H9 (cell line): ENCODE measurements at regions not wholly inside any gene's neighbourhood (a gene's known extent, or its start where the extent isn't known, plus 50 kb on each side); places are given as distances from the start of the nearest gene placed in this dataset.

Experiments used
- DNase-seq: peaks from one replicate; pipeline ENCODE4 v3.0.0-alpha.2; 2017
- H2AFZ ChIP-seq: one replicate; pipeline ENCODE4 v1.6.1; 2013; ENCODE audit warnings: mild to moderate bottlenecking, low read length, control low read depth, moderate library complexity
- H2AK5ac ChIP-seq: 2 replicates; pipeline ENCODE4 v1.6.1; 2013; ENCODE audit warnings: low read length, control low read depth, mixed read lengths; ENCODE audit not compliant: insufficient read length
- H2BK120ac ChIP-seq: one replicate; pipeline ENCODE4 v1.6.1; 2013; ENCODE audit warnings: low read depth, mild to moderate bottlenecking, low read length, control low read depth, inconsistent platforms; ENCODE audit not compliant: poor library complexity, severe bottlenecking
- H2BK12ac ChIP-seq: 2 replicates; pipeline ENCODE4 v1.6.1; 2013; ENCODE audit warnings: low read length, control low read depth, mixed read lengths, low read depth; ENCODE audit not compliant: insufficient read length
- H2BK15ac ChIP-seq: 2 replicates; pipeline ENCODE4 v1.6.1; 2013; ENCODE audit warnings: low read depth, low read length, control low read depth
- H2BK20ac ChIP-seq: one replicate; pipeline ENCODE4 v1.6.1; 2013; ENCODE audit warnings: low read depth, mild to moderate bottlenecking, low read length, control low read depth, inconsistent platforms; ENCODE audit not compliant: poor library complexity, severe bottlenecking
- H2BK5ac ChIP-seq: 2 replicates; pipeline ENCODE4 v1.6.1; 2013; ENCODE audit warnings: low read length, control low read depth, mixed read lengths; ENCODE audit not compliant: insufficient read length
- H3K14ac ChIP-seq: 2 replicates; pipeline ENCODE4 v1.6.1; 2013; ENCODE audit warnings: low read length, control low read depth; ENCODE audit not compliant: insufficient read depth
- H3K18ac ChIP-seq: 2 replicates; pipeline ENCODE4 v1.6.1; 2013; ENCODE audit warnings: low read depth, mild to moderate bottlenecking, mixed read lengths, low read length, control low read depth; ENCODE audit not compliant: insufficient read length
- H3K23ac ChIP-seq: 2 replicates; pipeline ENCODE4 v1.6.1; 2013; ENCODE audit warnings: low read length, control low read depth, mixed read lengths, low read depth; ENCODE audit not compliant: insufficient read length
- H3K23me2 ChIP-seq: 2 replicates; pipeline ENCODE4 v1.6.1; 2013; ENCODE audit warnings: low read depth, mild to moderate bottlenecking, mixed read lengths, low read length, control low read depth; ENCODE audit not compliant: insufficient read length, poor library complexity, severe bottlenecking
- H3K27ac ChIP-seq: 2 replicates; pipeline ENCODE4 v1.5.1; 2013; ENCODE audit warnings: low read length, control low read depth, mixed read lengths, low read depth; ENCODE audit not compliant: insufficient read length
- H3K27me3 ChIP-seq: 2 replicates; pipeline ENCODE4 v1.6.1; 2013; ENCODE audit warnings: low read length, control low read depth, inconsistent platforms; ENCODE audit not compliant: insufficient read depth
- H3K4ac ChIP-seq: 2 replicates; pipeline ENCODE4 v1.6.1; 2013; ENCODE audit warnings: low read depth, mild to moderate bottlenecking, control low read depth, inconsistent platforms, low read length, moderate library complexity
- H3K4me1 ChIP-seq: 2 replicates; pipeline ENCODE4 v1.6.1; 2013; ENCODE audit warnings: low read length, control low read depth, inconsistent platforms; ENCODE audit not compliant: insufficient read depth
- H3K4me2 ChIP-seq: 2 replicates; pipeline ENCODE4 v1.6.1; 2013; ENCODE audit warnings: low read length, control low read depth, mixed read lengths; ENCODE audit not compliant: insufficient read length, insufficient read depth
- H3K56ac ChIP-seq: 2 replicates; pipeline ENCODE4 v1.6.1; 2013; ENCODE audit warnings: low read depth, mild to moderate bottlenecking, mixed read lengths, low read length, control low read depth; ENCODE audit not compliant: insufficient read length
- H3K79me1 ChIP-seq: 2 replicates; pipeline ENCODE4 v1.6.1; 2013; ENCODE audit warnings: low read depth, mild to moderate bottlenecking, moderate library complexity, low read length, control low read depth, inconsistent platforms; ENCODE audit not compliant: insufficient read depth, poor library complexity, severe bottlenecking
- H3K79me2 ChIP-seq: 2 replicates; pipeline ENCODE4 v1.6.1; 2013; ENCODE audit warnings: low read length, control low read depth, inconsistent platforms; ENCODE audit not compliant: insufficient read depth
- H3K9ac ChIP-seq: 2 replicates; pipeline ENCODE4 v1.6.1; 2013; ENCODE audit warnings: low read length, control low read depth, mixed read lengths; ENCODE audit not compliant: insufficient read length; ENCODE audit errors: extremely low read depth
- H3K9me3 ChIP-seq: one replicate; pipeline ENCODE4 v1.6.1; 2013; ENCODE audit warnings: low read depth, low read length, inconsistent platforms; ENCODE audit not compliant: control insufficient read depth
- H3T11ph ChIP-seq: one replicate; pipeline ENCODE4 v1.6.1; 2013; ENCODE audit warnings: mild to moderate bottlenecking, low read length, control low read depth, inconsistent platforms
- H4K20me1 ChIP-seq: one replicate; pipeline ENCODE4 v1.6.1; 2013; ENCODE audit not compliant: control insufficient read depth, insufficient read length, insufficient read depth
- H4K5ac ChIP-seq: 2 replicates; pipeline ENCODE4 v1.6.1; 2013; ENCODE audit warnings: low read depth, mild to moderate bottlenecking, mixed read lengths, low read length, control low read depth; ENCODE audit not compliant: insufficient read length
- H4K8ac ChIP-seq: replicated peaks from 2 replicates; pipeline ENCODE4 v1.6.1; 2013; ENCODE audit warnings: low read length, control low read depth, mixed read lengths, low read depth; ENCODE audit not compliant: insufficient read length
- H4K91ac ChIP-seq: 2 replicates; pipeline ENCODE4 v1.6.1; 2013; ENCODE audit warnings: low read depth, mild to moderate bottlenecking, moderate library complexity, mixed read lengths, low read length, control low read depth; ENCODE audit not compliant: insufficient read length
- H3K27ac Mint-ChIP-seq, 3 experiments: 2 replicates in 2 of 3; 3 replicates in 1 of 3; pipeline ENCODE4 v1.8.0; 2020 to 2021; ENCODE audit warnings: mixed read lengths in 3 of 3, mild to moderate bottlenecking in 1 of 3, moderate library complexity in 1 of 3
- H3K27me3 Mint-ChIP-seq: 2 replicates; pipeline ENCODE4 v1.8.0; 2021; ENCODE audit warnings: low read depth, mild to moderate bottlenecking, moderate library complexity, mixed read lengths
- H3K36me3 Mint-ChIP-seq, 3 experiments: 2 replicates in 2 of 3; 3 replicates in 1 of 3; pipeline ENCODE4 v1.8.0; 2020 to 2021; ENCODE audit warnings: low read depth in 3 of 3, mixed read lengths in 3 of 3; ENCODE audit not compliant: insufficient read depth in 1 of 3
- H3K4me1 Mint-ChIP-seq, 2 experiments: 2 replicates each; pipeline ENCODE4 v1.8.0; 2020; ENCODE audit warnings: mixed read lengths in 2 of 2
- H3K4me3 Mint-ChIP-seq, 2 experiments: 2 replicates in 1 of 2; 3 replicates in 1 of 2; pipeline ENCODE4 v1.8.0; 2020 to 2021; ENCODE audit warnings: mild to moderate bottlenecking in 2 of 2, mixed read lengths in 2 of 2, moderate library complexity in 1 of 2
- H3K9me3 Mint-ChIP-seq, 2 experiments: 2 replicates in 1 of 2; 3 replicates in 1 of 2; pipeline ENCODE4 v1.8.0; 2020; ENCODE audit warnings: mild to moderate bottlenecking in 2 of 2, mixed read lengths in 2 of 2, moderate library complexity in 1 of 2
- WGBS: extraction: QIAGEN DNeasy Blood & Tissue Kit; methylation state at CpG from one replicate; pipeline ENCODE4 v1.1.7; 2013; ENCODE audit warnings: missing lambda C conversion rate, low lambda C conversion rate, mixed read lengths; ENCODE audit not compliant: insufficient read length; ENCODE audit errors: extremely low coverage; 5-methylcytosine and 5-hydroxymethylcytosine counted together
- TF ChIP-seq, protein P1 (sequence below): fragments of 200-600 bp; sonication (generic); conservative IDR thresholded peaks from 3 replicates; pipeline ENCODE4 v1.8.0; 2021; ENCODE audit warnings: antibody characterized with exemption, mild to moderate bottlenecking

DNA sequence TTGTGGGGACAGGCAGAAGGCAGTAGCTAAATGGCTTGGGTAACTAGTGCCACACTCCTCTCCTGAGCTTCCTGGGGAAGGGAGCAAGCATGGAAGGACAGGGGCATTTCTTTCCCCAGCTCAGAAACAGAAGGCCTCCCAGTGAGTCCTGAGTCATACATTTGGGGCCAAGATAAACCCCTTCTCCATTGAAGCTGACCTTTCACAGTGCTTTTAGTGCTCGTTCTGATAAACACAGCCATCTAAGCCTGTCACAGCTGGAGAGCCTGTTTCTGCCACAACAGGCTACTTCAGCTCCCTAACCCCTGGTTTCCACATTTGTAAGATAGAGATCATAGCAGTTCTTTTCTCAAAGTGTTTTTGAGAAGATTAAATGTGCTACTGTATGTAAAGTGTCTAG, 374.0 kb downstream of the LMX1A start:
- H3K4ac ChIP-seq: no peak overlapping the region
- no peak overlapping the region for H2AK5ac ChIP-seq
- no peaks in the 10 kb centered on the region for H4K20me1 ChIP-seq
- no peak overlapping the region for H3K27ac ChIP-seq
- no peak overlapping the region for H3K23ac ChIP-seq
- no peak overlapping the region for H3K4me2 ChIP-seq
- no peak overlapping the region for H2BK20ac ChIP-seq
- H4K5ac ChIP-seq: no peak overlapping the region
- H3K9ac ChIP-seq: no peak overlapping the region
- Mint-ChIP-seq H3K4me1 (peaks cover 4 to 7% of the 10 kb centered on the region in 2 experiments; a peak in 3 of 4 replicates), H3K4me3 (no peak overlapping the region), H3K36me3 (no peaks in the 10 kb centered on the region), H3K27ac (no peak overlapping the region), H3K9me3 (no peaks in the 10 kb centered on the region), H3K27me3 (peaks cover 80% of the 10 kb centered on the region)
- no peak overlapping the region for H2BK120ac ChIP-seq
- H3T11ph ChIP-seq: no peak overlapping the region
- no peaks in the 10 kb centered on the region for H3K79me1 ChIP-seq
- H3K27me3 ChIP-seq: no peaks in the 10 kb centered on the region
- no peak overlapping the region for H4K91ac ChIP-seq
- no peak overlapping the region for H2BK15ac ChIP-seq
- H2AFZ ChIP-seq: no peak overlapping the region
- no peak overlapping the region for H3K18ac ChIP-seq
- H3K79me2 ChIP-seq: no peaks in the 10 kb centered on the region
- no peak overlapping the region for H2BK5ac ChIP-seq
- WGBS: no CpG with 5 or more reads among the region's 1 CpG
- no peak overlapping the region for H2BK12ac ChIP-seq
- no peak overlapping the region for H4K8ac ChIP-seq
- no peaks in the 10 kb centered on the region for H3K4me1 ChIP-seq
- DNase-seq: no peak
- TF ChIP-seq, protein P1, sequence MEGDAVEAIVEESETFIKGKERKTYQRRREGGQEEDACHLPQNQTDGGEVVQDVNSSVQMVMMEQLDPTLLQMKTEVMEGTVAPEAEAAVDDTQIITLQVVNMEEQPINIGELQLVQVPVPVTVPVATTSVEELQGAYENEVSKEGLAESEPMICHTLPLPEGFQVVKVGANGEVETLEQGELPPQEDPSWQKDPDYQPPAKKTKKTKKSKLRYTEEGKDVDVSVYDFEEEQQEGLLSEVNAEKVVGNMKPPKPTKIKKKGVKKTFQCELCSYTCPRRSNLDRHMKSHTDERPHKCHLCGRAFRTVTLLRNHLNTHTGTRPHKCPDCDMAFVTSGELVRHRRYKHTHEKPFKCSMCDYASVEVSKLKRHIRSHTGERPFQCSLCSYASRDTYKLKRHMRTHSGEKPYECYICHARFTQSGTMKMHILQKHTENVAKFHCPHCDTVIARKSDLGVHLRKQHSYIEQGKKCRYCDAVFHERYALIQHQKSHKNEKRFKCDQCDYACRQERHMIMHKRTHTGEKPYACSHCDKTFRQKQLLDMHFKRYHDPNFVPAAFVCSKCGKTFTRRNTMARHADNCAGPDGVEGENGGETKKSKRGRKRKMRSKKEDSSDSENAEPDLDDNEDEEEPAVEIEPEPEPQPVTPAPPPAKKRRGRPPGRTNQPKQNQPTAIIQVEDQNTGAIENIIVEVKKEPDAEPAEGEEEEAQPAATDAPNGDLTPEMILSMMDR: no peak
- no peak overlapping the region for H3K56ac ChIP-seq
- no peaks in the 10 kb centered on the region for H3K23me2 ChIP-seq
- H3K9me3 ChIP-seq: no peaks in the 10 kb centered on the region
- H3K14ac ChIP-seq: no peak overlapping the region
